Transverse colon (tissue), 4 donors: ENCODE measurements at regions not wholly inside any gene's neighbourhood (a gene's known extent, or its start where the extent isn't known, plus 50 kb on each side); places are given as distances from the start of the nearest gene placed in this dataset.

Experiments
- CTCF ChIP-seq, 5 experiments: fragments of 200-600 bp in 3 of 5; fragments of 450-650 bp in 2 of 5; sonication (generic) in 3 of 5; IDR thresholded peaks; 1 replicate in 2 of 5; 2 replicates in 3 of 5; pipeline ENCODE4 v1.5.1; 2016 to 2017; ENCODE audit warnings: antibody characterized with exemption in 5 of 5, inconsistent platforms in 3 of 5, mild to moderate bottlenecking in 2 of 5, moderate library complexity in 1 of 5
- POLR2A ChIP-seq: fragments of 450-650 bp; IDR thresholded peaks from one replicate; pipeline ENCODE4 v1.6.1; 2016; ENCODE audit warnings: antibody characterized with exemption, mild to moderate bottlenecking, moderate library complexity
- POLR2AphosphoS5 ChIP-seq, 3 donors: sonication (generic); formaldehyde crosslinking; IDR thresholded peaks; one replicate each; pipeline ENCODE4 v1.6.1; 2016; ENCODE audit warnings: antibody characterized with exemption in 3 of 3

- no peak for TF ChIP-seq CTCF (IDR thresholded peaks at IDR 0.05)
- no peak for TF ChIP-seq POLR2AphosphoS5 (IDR thresholded peaks at IDR 0.05)
- no peak for TF ChIP-seq POLR2A
Observed at GRCh38 chr2:164281896-164282295, 339.4 kb downstream of the GRB14 start.
